ENCODE measurements at regions not wholly inside any gene's neighbourhood (a gene's known extent, or its start where the extent isn't known, plus 50 kb on each side); places are given as distances from the start of the nearest gene placed in this dataset.
A peak's percentile ranks its signal among the peaks of the same experiment; 100 is the strongest.

GRCh38 chr6:11386323-11386722 is 151.2 kb upstream of the TMEM170B start (continued):
- TF ChIP-seq USF1 (IDR thresholded peaks at IDR 0.05; ENCODE audit: borderline replicate concordance, extremely low read length, insufficient read depth, low read depth, low read length) (no peak), MYB (IDR thresholded peaks at IDR 0.05; ENCODE audit: borderline replicate concordance, low read depth, low read length) (peak; percentile 94), CTCF (IDR thresholded peaks at IDR 0.05 in 2 of 3, conservative IDR thresholded peaks at IDR 0.05 in 1 of 3; ENCODE audit: control insufficient read depth in 2 of 3, extremely low read depth in 1 of 3, insufficient read depth in 1 of 3, low read depth in 3 of 3, low read length in 3 of 3) (no peak), RAD51 (IDR thresholded peaks at IDR 0.05) (peak; percentile 52), KLF5 (IDR thresholded peaks at IDR 0.05; ENCODE audit: partially characterized antibody) (peak; percentile 36), WRNIP1 (IDR thresholded peaks at IDR 0.05; ENCODE audit: borderline replicate concordance, low read depth, low read length) (no peak), ZNF274 (IDR thresholded peaks at IDR 0.05; ENCODE audit: insufficient read depth, insufficient read length) (no peak), NFXL1 (IDR thresholded peaks at IDR 0.05; ENCODE audit: borderline replicate concordance) (no peak), PAX8 (IDR thresholded peaks at IDR 0.05) (no peak), TAF1 (IDR thresholded peaks at IDR 0.05; ENCODE audit: borderline replicate concordance, low read depth, low read length) (no peak), CREM (IDR thresholded peaks at IDR 0.05; ENCODE audit: low read depth) (peak; percentile 81), SIN3A (IDR thresholded peaks at IDR 0.05; ENCODE audit: low read depth, low read length) (no peak), SREBF2 (IDR thresholded peaks at IDR 0.05; ENCODE audit: low read length) (no peak), POLR2AphosphoS5 (IDR thresholded peaks at IDR 0.05; ENCODE audit: low read length) (no peak), HDGF (IDR thresholded peaks at IDR 0.05) (no peak), ZBTB40 (IDR thresholded peaks at IDR 0.05; ENCODE audit: borderline replicate concordance) (no peak), RELB (IDR thresholded peaks at IDR 0.05; ENCODE audit: low read depth) (peak; percentile 80), EED (IDR thresholded peaks at IDR 0.05; ENCODE audit: low read depth) (peak; percentile 95), SREBF1 (IDR thresholded peaks at IDR 0.05; ENCODE audit: low read length) (no peak), RUNX3 (IDR thresholded peaks at IDR 0.05; ENCODE audit: low read length) (peak; percentile 96), FOS (IDR thresholded peaks at IDR 0.05; ENCODE audit: borderline replicate concordance, extremely low read depth, insufficient read length) (no peak)
- TF ChIP-seq, protein P1, sequence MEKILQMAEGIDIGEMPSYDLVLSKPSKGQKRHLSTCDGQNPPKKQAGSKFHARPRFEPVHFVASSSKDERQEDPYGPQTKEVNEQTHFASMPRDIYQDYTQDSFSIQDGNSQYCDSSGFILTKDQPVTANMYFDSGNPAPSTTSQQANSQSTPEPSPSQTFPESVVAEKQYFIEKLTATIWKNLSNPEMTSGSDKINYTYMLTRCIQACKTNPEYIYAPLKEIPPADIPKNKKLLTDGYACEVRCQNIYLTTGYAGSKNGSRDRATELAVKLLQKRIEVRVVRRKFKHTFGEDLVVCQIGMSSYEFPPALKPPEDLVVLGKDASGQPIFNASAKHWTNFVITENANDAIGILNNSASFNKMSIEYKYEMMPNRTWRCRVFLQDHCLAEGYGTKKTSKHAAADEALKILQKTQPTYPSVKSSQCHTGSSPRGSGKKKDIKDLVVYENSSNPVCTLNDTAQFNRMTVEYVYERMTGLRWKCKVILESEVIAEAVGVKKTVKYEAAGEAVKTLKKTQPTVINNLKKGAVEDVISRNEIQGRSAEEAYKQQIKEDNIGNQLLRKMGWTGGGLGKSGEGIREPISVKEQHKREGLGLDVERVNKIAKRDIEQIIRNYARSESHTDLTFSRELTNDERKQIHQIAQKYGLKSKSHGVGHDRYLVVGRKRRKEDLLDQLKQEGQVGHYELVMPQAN (conservative IDR thresholded peaks at IDR 0.05): no peak

Measured in GM12878 (cell line).